A549 (cell line): ENCODE measurements at regions not wholly inside any gene's neighbourhood (a gene's known extent, or its start where the extent isn't known, plus 50 kb on each side); places are given as distances from the start of the nearest gene placed in this dataset.

Experiments
- BHLHE40 ChIP-seq: IDR thresholded peaks from 2 replicates; pipeline ENCODE4 v1.6.1; 2012; ENCODE audit warnings: low read depth, low read length, inconsistent platforms
- EHMT2 ChIP-seq: fragments of 200-600 bp; sonication (generic); IDR thresholded peaks from 2 replicates; pipeline ENCODE4 v1.6.1; 2016; ENCODE audit warnings: antibody characterized with exemption, low read depth, mild to moderate bottlenecking, moderate library complexity
- NPAS2 ChIP-seq: fragments of 250-450 bp; sonication (Bioruptor Pico); IDR thresholded peaks from 2 replicates; pipeline ENCODE4 v1.8.0; 2022; ENCODE audit warnings: mild to moderate bottlenecking, moderate library complexity, borderline replicate concordance
- POLR2A ChIP-seq: IDR thresholded peaks from 2 replicates; pipeline ENCODE4 v1.6.1; 2012; ENCODE audit warnings: mild to moderate bottlenecking, low read length
- SREBF2 ChIP-seq: fragments of 450-650 bp; IDR thresholded peaks from 2 replicates; pipeline ENCODE4 v1.6.1; 2014; ENCODE audit warnings: mild to moderate bottlenecking, moderate library complexity
- TF ChIP-seq, protein P1 (sequence below): fragments of >200 bp; sonication (Bioruptor Twin); formaldehyde crosslinking; IDR thresholded peaks from 3 replicates; pipeline ENCODE4 v1.5.1; 2016
- TF ChIP-seq, protein P2 (sequence below): IDR thresholded peaks from 2 replicates; pipeline ENCODE4 v1.6.1; 2012
- TF ChIP-seq, protein P3 (sequence below): fragments of 150-350 bp; IDR thresholded peaks from 2 replicates; pipeline ENCODE4 v1.6.1; 2014; ENCODE audit warnings: low read depth, mild to moderate bottlenecking, low read length

DNA sequence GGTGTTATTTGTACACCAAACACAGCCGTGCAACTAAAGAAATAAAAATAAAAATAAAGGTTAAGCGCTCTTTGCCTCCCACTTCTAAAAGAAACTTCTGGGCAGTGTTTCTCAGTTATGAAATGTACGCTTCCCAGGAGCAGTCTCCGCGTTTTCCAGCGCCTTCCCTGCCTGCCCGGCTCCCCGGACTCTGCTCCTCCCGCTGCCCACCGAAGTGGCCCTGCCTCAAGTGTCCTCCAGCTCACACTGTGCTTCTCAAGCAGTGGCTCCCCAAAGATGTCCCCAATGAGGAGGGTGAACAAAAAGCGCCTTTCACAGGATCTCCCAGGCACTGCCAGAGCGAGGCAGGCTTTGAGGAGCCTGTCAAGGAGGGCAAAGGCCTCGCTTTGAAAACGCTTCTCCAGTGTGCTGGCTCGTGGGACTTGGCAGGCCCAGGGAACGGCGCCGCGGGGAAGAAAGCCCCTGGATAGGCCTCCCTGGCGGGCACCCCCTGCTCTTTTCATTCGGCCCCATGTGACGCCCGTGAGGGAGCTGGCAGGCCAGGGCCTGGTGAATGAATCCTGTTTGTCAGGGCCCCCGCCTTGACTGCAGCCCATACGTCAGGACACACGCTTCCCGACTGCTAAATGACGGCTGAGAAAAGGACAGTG is 187.1 kb downstream of the FOXO1 start:
- TF ChIP-seq, protein P1, sequence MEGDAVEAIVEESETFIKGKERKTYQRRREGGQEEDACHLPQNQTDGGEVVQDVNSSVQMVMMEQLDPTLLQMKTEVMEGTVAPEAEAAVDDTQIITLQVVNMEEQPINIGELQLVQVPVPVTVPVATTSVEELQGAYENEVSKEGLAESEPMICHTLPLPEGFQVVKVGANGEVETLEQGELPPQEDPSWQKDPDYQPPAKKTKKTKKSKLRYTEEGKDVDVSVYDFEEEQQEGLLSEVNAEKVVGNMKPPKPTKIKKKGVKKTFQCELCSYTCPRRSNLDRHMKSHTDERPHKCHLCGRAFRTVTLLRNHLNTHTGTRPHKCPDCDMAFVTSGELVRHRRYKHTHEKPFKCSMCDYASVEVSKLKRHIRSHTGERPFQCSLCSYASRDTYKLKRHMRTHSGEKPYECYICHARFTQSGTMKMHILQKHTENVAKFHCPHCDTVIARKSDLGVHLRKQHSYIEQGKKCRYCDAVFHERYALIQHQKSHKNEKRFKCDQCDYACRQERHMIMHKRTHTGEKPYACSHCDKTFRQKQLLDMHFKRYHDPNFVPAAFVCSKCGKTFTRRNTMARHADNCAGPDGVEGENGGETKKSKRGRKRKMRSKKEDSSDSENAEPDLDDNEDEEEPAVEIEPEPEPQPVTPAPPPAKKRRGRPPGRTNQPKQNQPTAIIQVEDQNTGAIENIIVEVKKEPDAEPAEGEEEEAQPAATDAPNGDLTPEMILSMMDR: no peak
- TF ChIP-seq EHMT2 (no peak), BHLHE40 (no peak), NPAS2 (CRISPR knock-in tag) (no peak), POLR2A (no peak), SREBF2 (no peak)
- TF ChIP-seq, protein P2, sequence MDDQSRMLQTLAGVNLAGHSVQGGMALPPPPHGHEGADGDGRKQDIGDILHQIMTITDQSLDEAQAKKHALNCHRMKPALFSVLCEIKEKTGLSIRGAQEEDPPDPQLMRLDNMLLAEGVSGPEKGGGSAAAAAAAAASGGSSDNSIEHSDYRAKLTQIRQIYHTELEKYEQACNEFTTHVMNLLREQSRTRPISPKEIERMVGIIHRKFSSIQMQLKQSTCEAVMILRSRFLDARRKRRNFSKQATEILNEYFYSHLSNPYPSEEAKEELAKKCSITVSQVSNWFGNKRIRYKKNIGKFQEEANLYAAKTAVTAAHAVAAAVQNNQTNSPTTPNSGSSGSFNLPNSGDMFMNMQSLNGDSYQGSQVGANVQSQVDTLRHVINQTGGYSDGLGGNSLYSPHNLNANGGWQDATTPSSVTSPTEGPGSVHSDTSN: no peak
- TF ChIP-seq, protein P3, sequence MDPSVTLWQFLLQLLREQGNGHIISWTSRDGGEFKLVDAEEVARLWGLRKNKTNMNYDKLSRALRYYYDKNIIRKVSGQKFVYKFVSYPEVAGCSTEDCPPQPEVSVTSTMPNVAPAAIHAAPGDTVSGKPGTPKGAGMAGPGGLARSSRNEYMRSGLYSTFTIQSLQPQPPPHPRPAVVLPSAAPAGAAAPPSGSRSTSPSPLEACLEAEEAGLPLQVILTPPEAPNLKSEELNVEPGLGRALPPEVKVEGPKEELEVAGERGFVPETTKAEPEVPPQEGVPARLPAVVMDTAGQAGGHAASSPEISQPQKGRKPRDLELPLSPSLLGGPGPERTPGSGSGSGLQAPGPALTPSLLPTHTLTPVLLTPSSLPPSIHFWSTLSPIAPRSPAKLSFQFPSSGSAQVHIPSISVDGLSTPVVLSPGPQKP: no peak
